Tongue (tissue), 1 donor: ENCODE measurements at regions not wholly inside any gene's neighbourhood (a gene's known extent, or its start where the extent isn't known, plus 50 kb on each side); places are given as distances from the start of the nearest gene placed in this dataset.

Experiments
- DNase-seq: peaks from one replicate; pipeline ENCODE4 v3.0.0-alpha.2; 2015

DNA sequence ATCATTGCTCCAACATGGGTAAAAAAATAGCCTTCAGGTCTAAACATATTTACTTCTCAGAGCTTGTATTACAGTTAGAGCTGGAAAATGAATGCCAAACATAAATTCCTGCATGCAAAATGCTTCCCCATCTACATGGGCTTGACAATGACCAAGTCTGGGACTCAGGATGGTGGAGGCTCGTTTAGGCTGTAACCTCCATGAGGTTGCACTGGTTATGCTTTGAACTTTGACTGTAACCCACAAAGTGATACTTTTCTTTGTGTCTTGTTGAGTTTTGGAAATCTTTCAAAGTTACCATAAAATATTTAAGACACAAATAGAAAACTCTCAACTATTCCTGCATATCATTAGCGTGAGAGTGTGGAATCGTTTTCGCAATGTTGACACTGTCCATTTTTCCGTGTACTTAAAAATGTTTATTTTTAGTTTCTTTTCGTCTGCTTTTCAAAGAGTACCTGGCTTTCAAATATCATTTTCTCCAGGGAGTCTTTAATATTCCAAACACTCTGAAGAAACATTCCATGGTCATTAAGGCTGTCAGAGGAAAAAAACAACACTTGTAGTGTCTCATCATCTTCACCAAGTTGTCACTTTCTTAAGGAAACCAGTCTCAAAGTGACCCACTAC lies 487.8 kb downstream of the ENC1 start:
- DNase-seq: peak; percentile 58

DNA sequence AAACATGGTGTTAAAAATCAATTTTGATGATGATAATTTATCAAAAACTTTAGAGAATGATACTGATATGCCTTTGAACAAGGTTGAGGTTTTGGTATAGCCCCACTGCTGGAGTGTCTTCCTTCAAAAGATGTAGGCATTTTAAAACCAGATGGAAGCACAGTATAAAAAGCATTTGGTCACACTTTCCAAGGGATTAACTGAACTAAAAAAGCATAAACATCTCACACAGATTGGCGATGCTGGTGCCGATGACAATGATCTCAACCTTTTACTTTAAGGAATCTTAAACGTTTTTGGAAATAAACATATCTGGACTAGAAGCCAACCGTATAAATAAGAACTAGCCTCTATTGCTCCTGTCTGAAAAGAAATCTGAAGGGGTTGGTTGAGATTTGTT lies 488.4 kb downstream of the ENC1 start:
- peak; percentile 76 for DNase-seq

DNA sequence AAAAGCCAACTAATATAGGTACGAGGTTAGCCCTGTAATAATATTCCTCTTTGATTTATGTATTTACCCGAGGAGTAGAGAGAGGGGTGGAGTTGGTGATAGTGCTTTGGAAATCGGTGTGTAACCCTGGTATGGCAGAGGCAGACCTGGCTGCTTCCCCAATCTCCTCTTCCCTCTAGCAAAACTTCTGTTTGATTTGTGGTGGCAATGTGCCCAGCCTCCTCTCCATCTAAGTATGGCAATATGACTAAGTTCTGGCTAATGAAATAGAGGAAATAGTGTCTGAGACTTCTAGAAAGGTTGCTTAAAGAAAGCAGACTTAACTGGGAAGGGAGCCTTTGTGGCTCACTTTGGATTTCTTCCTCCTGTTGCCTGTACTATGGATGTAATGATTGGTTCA lies 491.1 kb downstream of the ENC1 start:
- DNase-seq: no peak

DNA sequence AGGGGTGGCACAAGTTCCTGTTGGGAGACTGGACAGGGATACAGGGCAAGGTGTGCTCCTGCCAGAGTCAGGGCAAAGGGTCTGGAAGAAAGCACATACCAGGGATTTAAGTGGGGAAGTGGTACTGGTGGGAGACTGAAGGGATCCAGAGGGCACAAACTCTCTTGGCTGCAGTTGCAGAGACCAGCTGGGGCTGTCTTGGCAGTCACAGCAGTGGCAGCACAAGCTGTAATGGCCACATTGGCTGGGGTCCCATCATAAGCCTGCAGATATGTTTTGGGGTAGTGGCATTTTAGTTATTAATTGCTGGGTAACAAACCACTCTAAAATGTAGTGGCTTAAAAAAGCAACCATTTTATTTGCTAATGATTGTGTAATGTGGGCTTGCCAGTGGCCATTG lies 492.2 kb downstream of the ENC1 start:
- DNase-seq: peak; percentile 95

DNA sequence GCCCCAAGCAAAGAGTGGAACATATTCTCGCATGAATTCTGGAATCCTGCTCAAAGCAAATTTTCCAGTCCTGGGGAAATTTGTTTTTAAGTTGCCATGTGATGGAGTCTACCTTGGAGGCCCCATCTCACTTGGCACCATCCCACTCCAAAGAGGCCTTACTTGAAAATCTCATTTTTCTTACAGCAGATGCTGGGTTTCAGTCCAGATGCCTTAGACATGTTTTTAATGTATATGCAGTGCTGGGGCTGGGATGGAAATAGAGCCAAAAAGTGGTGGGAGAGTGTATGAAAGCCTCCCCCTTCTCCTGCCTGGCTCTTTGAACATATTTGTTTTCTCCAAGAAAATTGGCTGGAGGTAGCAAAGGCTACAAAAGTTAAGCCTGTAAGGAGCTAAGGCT lies 493.7 kb downstream of the ENC1 start:
- peak; percentile 94 for DNase-seq

DNA sequence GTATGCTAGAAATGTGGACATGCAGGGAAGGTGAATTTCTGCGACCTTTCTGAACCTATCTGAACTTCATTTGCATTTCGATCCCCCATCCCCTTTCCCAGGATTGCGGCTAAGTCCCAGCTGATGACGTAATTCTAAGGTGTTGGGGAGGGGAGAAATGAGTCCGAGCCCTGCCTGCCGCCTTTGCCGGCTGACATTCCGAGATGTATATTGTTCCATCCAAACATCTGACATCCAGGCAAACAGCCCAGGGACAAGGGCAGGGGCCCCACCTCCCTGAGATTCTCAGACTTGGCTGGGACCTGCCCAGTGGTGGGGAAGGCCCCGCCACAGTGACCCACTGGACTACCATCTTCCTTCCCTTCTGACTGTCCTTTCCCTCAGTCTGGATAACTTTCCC lies 494.6 kb downstream of the ENC1 start:
- DNase-seq: peak; percentile 45

DNA sequence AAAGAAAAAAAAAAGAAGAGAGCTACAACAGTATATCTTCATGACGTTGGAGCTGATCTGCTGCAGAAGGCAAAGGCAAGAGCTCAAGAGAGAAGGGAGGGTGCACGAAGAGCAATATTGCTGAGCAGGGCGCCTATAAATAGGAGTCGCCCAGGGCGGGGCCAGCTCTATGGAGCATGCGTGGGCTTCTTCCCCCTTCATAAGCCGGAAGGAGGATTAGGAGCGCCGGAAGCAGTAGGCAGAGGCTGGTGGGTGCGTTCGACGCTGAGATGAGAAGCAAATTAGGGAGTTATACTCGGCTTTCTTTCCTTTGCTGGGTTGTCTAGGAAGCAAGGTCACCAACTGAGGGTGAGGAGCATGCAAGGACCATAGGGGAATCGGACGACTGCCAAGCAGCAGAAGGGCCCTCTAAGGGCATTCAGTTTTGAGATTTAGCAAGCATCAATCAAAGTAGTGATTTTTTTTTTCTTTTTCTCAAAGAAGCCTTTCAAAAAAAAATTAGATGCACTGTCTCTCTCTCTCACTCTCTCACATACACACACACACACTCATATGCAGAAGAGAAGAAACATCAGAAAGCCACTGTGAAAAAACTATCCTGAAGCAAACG lies 496.7 kb downstream of the ENC1 start:
- DNase-seq: no peak

DNA sequence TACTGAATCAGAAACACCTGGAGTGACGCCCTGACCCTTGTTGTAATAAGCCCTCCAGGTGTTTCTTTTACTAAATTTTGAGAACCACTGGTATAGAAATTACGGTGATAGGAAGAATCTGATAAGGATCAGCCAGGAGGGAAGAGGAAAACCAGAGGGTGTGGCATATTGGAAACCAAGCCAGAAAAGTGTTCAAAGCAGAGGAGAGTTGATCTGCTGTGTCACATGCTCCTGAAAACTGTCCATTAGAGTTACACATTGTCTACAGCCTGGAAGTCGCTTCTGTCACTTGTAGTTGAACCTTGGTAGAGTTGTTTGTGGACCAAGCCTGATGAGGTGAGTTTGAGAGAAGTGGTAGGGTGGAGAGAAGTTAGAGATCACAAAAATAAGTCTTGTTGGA lies 497.4 kb downstream of the ENC1 start:
- no peak for DNase-seq

DNA sequence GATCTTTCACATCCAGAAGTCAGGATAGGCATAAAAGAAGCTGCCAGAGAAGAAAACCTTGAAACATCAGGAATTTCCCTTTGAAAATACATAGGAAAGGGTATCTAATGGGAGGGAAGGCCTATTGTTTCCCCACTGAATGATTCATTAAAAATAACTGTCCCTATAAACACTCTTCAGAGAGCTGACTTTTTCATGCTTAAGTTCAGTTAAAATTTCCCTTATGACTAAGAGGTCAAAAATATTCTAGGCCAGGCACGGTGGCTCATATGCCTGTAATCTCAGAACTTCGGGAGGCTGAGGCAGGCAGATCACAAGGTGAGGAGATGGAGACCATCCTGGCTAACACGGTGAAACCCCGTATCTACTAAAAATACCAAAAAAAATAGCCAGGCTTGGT lies 499.5 kb downstream of the ENC1 start:
- no peak for DNase-seq

DNA sequence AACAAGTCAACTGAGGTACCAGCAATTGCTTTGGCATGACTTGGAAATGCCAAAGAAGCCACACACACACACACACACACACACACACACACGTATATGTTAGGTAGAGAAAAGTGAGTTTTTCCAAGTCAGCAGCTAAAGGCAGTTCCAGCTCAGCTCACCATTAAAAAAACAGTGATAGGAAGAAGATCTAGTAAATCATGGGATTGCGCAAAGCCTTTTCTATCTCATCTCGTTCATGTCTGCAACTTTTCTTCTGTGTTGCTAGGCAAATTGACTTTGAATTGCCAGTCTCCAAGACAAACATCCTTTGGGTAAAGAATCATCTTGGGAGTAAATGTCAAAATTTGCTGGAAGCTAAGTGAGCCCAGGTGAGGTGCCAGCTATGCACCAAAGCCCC lies 500.1 kb downstream of the ENC1 start:
- no peak for DNase-seq

DNA sequence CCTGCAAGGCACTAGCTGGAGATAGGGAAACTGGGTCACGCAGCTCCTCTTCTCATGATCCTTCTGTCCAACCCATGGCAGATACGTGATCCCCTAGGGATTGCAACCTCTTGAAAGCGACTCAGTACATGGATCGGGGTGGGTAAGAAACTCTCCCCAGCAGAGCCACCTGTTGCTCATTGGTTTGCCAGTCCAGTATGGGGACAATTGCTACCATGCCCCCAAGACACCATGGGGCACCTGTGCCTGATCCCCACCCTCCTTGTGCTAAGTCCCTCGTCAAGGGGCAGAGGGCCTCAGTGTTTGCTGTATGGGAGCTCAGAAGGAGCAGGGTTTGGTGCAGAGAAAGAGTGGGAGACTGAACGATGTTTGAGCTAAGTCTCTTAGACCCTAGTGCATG lies 500.9 kb downstream of the ENC1 start:
- no peak for DNase-seq

DNA sequence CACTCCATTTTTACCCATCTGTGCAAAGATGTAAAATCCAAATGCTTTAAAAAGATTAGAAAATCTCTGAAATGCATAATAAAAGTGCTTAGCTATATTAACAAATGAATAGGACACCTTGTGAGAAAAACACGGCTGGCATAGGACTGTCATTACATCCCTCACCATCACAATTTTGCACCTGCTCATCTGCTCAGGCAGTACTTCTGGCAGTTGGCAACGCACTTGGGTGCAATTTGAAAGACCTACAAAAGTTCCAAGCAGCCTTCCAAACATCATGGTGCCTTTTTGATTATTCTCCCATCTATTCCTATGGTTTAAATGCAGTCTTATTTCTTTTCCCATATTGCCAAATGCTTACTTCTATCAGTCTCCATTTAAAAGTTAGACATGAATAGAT lies 501.8 kb downstream of the ENC1 start:
- DNase-seq: no peak

DNA sequence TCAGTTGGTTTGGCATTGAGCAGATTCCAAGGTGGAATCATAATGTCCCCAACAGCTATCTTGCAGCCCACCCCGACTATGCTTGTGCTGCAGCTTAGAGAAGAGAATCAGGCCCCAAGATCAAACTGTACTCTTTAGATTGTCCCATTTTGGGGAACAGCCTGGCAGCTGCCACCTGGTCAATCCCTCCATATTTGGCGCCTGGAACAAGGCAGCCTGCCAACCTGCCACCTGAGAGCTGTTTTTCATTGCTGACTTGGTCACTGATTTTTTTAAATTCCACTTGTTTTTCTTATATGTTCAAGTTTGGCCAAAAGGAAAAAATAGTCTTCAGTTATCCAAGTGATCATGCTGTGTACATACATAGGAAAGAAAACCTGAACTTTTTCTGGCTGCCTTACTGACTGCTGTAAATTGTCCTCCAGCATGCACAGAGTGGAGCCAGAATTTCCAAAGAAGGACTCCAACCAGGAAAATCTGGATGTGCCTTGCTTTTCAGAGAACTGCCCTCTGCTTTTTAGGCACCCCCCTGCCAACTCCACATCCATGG lies 504.2 kb downstream of the ENC1 start:
- peak; percentile 63 for DNase-seq

DNA sequence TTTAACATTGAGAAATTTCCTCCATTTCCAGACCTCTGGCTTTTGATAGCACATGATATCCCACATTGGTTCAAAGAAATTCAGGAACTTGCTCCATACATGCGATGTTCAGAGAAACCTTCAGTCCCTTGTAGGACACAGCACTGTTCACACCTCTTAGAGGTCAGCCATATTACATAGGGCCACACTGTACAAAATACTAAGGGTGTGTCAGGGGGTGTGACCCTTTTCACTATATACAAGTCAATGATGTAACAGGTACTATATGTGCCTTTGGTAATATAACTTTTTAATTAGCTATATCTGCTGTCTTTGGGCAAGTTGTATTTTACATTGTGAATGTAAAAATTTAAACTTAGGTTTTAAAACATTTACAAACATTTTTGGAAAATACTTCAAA lies 505.5 kb downstream of the ENC1 start:
- DNase-seq: no peak

DNA sequence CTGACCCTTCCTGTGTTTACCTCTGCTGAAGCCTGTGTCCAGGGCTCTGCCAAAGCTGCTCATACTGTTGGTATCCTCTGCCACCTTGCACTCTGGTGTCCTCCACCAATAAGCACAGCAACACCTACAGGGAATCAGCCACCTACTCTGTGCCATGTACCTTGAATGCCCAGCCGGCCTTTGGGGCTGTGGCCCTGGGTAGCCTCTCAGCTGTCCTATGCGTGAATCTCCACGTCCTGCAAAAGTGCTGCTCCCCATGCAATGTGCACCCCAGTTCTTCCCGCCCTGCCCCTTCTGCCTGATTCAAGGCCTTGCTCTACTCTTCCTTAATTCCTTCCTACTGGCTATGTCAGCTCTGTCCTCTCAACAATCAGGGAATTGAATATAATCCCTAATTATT lies 506.5 kb downstream of the ARHGEF28 start:
- DNase-seq: no peak

DNA sequence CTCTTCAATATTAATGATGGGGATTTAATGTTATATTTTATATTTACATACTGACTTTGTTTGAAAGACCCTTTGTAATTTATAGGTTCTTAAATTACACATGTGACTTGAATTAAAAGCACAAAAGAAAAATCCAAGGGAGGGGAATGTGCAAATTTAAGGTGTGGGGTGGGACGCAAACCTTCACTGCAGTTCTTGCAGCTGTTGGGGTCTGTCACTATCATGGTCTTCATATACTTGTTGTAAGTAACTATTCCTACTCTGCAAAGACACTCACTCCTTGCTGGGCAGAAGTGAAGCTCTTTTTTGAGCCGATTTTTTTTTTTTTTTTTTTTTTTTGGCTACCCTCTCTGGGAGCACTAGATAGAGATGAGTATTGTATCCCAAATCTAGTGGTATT lies 505.3 kb downstream of the ARHGEF28 start:
- DNase-seq: peak; percentile 50

DNA sequence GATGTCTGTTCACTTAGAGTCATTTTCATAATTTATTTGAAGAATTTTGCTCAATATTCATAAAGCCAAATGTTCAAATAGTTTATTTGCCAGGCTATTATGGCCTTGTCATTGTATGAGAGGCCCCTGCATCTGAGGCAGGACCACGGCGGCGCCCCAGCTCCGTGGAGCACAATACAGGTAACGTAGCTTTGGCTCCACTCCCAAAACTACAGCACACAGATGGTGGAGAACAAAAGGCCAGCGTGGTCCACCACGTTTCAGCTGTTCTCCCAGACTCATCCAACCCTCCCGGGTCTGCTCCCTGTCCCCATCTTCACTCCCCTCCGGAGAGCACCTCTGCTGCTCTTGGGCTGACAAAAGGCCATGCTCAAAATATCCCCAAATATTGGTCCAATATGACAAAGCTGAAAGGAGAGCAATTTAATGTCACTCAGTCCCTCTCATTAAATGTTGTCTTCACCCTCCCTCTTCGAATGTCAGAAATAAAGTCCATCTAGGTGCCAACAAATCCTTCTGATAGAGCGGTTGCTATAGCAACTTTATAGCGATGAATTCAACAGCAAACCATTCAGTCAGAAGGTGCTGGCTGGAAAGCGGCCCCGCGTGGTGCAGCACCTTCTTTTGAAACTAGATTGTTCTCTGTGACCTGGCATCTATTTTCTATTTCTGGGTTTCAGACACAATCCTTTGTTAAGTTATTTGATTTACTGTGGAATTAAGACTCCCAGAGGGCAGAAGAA lies 504.3 kb downstream of the ARHGEF28 start:
- DNase-seq: no peak

DNA sequence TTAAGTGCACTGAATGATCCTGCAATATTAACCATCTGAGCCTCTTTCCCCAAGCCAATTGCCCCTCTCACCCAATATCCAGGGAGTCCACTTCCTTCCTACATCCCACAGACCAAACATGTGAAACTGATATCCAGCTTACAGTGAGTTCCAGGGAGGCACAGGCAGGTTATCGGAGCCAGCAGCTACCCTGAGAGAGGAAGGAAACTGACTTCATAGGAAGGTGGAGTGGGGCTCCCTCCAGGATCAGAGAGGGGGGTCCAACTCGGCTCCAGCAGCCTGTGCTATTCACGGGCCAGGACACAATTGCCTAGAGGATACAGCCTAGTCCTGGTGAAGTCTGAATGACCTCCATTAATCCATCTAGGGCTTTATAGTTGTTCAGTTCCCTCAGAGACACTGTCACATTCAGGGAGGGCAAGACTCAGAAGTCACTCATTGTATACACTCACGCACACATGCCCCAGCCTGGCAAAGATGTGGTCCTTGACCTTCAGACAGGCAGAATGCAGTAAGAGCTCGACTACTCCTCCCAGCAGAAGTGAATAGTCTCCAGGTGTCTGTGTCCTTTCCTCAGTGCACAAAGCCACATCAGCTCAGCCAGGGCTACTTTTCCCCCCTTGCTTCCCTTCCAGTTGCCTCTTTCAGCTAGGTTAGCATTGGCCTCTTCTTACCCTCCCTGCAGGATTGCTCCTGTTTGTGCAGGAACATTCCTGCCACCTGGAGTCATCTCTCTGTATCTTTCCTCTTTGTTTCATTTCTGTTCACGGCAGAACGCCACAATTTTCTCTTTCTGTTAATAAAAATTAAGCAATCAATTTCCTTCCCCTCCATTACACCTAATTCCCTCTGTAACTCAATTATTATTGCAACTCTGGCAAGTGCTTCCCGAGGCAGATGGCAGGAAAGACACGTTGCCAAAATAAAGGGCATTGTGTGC lies 501.7 kb downstream of the ARHGEF28 start:
- DNase-seq: peak; percentile 40

DNA sequence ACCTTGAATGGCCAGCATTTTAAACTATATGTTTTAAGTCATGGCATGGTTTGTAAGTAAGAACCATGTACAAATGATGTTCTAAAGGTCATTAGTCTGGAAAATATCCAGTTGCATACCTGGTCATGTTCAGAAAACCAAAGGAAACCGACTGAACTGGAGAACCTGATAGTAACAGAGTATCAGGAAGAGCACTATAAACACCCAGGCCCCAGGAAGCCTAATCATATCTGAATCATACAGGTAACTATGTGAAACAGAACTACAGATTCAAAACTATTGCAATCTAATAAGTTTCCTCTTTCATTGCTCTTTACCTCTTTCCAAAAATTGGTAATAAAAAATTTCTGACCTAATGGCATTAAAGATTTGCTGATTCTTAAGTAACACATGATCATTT lies 500.3 kb downstream of the ARHGEF28 start:
- DNase-seq: no peak

DNA sequence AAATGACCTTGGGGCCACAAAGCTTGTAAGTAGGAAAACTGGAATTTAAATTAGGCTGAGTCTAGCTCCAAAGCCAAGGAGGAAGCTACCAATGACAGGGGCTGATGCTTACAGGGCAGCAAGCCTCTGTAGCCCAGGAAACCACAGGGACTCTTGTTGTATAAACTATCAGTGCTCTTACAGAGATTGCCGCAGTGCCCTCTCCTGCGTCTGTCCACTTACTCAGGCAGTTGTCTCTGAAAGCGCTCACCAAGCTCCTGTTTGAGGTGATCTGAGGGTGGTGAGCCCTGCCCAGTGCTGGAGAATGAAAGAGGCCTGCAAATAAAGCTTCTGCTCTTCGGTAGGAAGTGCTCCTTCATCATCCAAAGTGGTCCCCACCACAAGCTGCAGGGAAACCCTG lies 498.8 kb downstream of the ARHGEF28 start:
- no peak for DNase-seq

DNA sequence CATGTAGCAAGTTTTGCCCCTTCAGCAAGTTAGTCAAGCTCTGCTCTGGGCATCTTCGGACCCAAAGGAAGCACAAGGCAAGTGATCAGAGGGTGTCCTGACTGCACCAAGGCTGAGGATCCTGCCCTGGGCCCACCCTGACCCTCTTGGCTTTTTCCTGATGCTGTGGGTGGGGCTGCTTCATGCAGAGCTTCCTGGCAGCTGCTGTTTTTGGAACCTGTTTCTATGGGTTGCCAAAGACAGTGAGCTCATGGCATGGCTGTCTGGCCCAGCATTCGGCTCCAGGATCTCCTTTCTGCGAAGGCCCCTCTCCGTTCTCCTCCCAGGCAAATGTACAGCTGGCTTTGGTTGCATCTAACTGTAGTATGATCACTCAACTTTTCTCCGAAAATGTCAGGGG lies 497.9 kb downstream of the ARHGEF28 start:
- peak; percentile 94 for DNase-seq

DNA sequence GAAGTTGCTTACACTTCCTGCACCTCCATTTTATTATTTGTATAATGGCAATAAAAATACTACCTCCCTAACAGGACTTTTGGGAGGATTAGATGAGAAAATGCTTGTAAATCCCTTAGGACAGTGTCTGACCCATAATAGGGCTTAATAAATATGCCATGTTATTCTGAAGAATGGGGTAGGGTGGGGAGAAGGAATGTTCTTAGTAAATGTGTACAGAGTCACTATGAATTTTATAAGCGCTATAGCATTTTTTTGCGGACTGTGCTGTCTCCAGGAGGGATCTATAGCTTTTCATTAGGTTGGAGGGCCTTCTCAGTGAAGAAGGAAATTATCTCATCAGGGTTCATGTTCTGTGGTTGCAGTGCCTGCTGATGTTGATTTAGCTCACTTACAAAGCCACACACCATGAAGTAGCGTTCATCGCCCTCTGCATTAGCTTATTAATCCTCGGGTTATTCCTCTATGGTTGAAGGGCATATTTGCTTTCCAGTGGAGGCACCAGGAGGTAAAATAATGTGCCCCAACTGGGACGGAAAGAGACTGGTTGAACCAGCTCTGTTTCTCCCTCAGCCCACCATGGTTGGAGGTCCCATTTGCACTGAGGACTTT lies 497.1 kb downstream of the ARHGEF28 start:
- peak; percentile 50 for DNase-seq
